Loucy (cell line): ENCODE measurements at regions not wholly inside any gene's neighbourhood (a gene's known extent, or its start where the extent isn't known, plus 50 kb on each side); places are given as distances from the start of the nearest gene placed in this dataset.

Experiments
- EZH2phosphoT487 ChIP-seq: fragments of 200-600 bp; IDR thresholded peaks from 2 replicates; pipeline ENCODE4 v1.6.1; 2018; ENCODE audit warnings: antibody characterized with exemption, mild to moderate bottlenecking, moderate library complexity, borderline replicate concordance
- TF ChIP-seq, protein P1 (sequence below): fragments of 200-600 bp; sonication (generic); conservative IDR thresholded peaks from 2 replicates; pipeline ENCODE4 v1.5.1; 2014; ENCODE audit warnings: mild to moderate bottlenecking, antibody characterized with exemption, low read length

DNA sequence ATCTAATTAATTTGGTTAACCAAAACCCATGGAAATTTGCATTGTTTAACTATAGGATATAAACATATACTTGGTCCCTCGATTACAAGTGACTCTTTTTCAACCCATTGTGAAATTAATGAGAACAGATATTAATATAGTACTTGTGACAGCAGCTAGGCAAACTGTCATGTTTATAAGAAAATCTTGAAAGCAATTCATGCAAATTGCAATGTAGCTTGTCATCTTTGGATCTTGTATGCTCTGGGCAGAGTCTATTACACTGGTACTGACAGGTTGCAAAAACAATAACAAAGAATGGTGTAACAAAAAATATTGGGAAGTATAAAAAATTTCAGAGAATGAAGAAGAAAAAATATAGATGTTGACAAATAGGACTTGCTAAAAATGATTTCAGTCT, 941.0 kb downstream of the DNAH5 start:
- TF ChIP-seq, protein P1, sequence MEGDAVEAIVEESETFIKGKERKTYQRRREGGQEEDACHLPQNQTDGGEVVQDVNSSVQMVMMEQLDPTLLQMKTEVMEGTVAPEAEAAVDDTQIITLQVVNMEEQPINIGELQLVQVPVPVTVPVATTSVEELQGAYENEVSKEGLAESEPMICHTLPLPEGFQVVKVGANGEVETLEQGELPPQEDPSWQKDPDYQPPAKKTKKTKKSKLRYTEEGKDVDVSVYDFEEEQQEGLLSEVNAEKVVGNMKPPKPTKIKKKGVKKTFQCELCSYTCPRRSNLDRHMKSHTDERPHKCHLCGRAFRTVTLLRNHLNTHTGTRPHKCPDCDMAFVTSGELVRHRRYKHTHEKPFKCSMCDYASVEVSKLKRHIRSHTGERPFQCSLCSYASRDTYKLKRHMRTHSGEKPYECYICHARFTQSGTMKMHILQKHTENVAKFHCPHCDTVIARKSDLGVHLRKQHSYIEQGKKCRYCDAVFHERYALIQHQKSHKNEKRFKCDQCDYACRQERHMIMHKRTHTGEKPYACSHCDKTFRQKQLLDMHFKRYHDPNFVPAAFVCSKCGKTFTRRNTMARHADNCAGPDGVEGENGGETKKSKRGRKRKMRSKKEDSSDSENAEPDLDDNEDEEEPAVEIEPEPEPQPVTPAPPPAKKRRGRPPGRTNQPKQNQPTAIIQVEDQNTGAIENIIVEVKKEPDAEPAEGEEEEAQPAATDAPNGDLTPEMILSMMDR = no peak
- TF ChIP-seq EZH2phosphoT487 = no peak
